ENCODE measurements at regions not wholly inside any gene's neighbourhood (a gene's known extent, or its start where the extent isn't known, plus 50 kb on each side); places are given as distances from the start of the nearest gene placed in this dataset.

DNA sequence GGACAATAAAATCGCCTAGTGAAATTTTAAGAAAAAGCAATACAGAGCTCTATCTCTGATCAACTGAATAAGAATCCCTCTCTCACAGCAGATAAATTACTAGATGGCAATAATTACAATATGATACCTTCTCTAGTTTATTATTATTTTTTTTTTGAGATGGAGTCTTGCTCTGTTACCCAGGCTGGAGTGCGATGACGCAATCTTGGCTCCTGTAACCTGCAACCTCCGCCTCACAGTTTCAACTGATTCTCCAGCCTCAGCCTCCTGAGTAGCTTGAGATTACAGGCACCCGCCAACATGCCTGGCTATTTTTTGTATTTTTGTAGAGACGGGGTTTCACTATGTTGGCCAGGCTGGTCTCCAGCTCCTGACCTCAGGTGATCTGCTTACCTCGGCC lies 129.3 kb upstream of the PTCHD4 start:
- no peak for DNase-seq (ENCODE audit: low read depth in 2 of 2)

DNA sequence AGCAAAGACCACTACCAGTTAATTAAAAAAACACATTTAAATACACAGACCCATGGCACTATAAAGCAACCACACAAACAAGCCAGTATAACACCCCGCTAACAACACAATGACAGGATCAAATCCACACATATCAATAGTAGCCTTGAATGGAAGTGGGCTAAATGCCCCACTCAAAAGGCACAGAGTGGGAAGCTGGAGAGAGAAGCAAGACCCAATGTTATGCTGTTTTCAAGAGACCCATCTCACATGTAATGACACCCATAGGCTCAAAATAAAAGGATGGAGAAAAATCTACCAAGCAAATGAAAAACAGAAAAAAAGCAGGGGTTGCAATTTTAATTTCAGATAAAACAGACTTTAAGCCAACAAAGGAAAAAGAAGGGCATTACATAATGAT lies 125.4 kb upstream of the PTCHD4 start:
- no peak for DNase-seq (ENCODE audit: low read depth in 2 of 2)

DNA sequence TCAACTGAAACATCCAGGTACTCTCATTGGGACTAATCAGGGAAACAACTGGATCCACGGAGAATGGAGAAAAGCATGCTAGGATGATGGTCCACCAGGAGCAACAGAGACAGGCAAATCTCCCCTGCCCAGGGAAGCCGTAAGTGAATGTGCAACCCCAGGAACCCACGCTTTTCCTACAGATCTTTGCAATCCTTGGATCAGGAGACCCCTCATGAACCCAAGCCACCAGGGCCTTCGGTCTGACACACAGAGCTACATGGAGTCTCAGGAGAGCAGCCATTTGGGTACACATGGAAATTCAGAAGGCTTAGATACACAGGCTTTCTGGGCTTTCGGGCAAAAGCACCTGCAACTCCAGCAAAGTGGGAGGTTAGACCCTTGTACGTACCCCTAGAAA lies 122.1 kb upstream of the PTCHD4 start:
- no peak for DNase-seq (ENCODE audit: low read depth in 2 of 2)

DNA sequence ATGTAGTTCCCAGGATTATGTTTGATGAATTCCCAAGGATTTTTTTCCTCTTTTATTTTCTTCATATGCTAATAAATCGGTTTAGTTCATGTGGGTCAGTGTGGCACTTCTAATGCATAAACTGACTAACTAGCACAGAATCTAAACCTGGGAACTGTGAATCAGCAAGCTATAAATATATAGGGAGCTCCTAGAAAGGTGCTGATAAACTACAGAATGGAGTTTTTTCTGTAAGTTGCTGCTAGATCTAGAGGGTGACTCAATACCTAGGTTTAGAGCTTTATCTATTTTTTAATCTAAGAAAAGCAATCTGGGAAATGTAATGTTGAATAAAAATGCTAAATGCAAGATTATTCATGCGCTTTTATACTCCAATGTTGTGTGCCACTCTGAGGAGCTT lies 118.8 kb upstream of the PTCHD4 start:
- DNase-seq (ENCODE audit: low read depth in 2 of 2): no peak

DNA sequence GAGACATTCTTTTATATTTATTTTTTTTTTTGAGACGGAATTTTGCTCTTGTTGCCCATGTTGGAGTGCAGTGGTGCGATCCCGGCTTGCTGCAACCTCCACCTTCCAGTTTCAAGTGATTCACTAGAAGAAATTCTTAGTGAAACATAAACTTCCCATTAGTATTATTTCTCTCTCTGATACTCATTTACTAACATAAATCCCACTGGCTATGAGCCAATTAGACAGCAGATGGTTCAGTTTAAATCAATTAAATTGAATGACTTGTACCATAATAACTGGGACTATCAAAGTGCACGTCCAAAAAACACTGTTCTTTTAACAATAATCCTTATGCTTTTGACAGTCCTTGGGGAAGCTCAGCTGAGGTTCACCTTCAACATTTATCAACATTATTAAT lies 111.2 kb upstream of the PTCHD4 start:
- DNase-seq (ENCODE audit: low read depth in 2 of 2): no peak

DNA sequence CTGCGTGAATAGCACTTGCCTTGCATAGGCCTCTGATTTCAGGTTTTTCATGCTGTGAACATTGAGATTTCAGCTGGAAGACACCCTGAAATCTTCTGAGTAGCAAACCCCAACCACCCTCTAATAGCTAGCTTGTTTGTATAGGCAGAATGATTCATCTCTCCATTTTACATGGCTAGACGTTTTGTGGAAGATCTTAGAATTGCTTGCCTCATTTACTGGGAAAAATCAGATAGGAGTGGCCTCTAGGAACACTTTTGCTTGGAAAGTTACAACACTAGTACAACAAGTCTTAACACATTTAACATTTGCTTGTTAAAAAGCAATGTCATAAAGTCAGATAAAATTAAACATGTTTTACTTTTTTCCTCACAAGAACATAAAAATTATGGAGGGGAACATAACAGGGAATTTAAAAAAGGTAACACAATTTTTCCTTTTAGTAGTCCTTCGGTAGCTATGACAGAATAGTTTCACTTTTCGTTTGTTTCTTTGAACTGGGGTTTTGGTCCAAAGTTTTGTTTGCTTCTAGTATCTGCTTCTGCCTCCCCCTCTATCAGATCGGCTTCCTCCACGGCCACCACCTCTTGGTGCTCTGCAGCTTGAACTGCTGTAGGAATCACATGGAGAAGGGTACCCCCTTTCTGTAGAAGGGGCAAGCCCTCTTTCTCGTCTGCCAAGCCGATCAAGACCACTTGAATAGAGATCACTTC lies 102.2 kb upstream of the PTCHD4 start:
- no peak for DNase-seq (ENCODE audit: low read depth in 2 of 2)

DNA sequence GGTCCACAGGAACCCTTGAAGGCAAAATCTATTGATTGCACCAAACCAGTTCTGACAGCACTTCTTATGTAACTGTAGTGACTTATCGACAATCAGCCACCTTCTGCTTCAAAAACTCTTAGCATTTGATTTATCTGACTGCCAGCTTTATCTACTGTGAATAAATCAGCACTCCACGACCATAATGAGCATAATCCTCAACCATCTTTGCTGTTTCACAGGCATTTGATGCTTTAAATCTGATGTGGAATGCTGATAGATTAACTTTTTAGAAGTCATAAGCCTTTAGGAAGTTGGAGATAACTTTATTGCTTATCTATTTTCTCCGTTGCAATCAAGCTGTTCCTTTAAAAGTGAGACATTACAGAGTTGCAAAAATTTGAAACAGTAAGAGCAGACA lies 101.5 kb upstream of the PTCHD4 start:
- no peak for DNase-seq (ENCODE audit: low read depth in 2 of 2)

DNA sequence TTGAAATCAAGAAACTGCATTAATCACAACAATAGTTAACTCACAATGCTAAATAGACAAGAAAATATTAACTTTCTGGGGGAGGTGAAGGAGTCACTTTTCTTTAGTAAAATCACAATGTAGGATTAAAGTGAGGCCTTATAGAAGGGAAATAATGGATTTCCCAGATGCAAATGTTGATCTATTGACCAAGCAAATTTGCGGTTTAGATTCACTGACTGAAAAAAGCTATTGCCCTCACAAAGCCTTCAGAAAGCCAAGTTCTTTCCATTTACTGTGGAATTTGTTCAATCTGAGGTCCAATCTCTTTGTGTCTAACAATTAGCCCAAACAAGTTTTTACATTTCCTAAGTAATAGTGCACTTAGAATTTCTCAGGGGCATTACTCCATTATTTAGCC lies 95.1 kb upstream of the PTCHD4 start:
- DNase-seq (ENCODE audit: low read depth in 2 of 2): no peak

DNA sequence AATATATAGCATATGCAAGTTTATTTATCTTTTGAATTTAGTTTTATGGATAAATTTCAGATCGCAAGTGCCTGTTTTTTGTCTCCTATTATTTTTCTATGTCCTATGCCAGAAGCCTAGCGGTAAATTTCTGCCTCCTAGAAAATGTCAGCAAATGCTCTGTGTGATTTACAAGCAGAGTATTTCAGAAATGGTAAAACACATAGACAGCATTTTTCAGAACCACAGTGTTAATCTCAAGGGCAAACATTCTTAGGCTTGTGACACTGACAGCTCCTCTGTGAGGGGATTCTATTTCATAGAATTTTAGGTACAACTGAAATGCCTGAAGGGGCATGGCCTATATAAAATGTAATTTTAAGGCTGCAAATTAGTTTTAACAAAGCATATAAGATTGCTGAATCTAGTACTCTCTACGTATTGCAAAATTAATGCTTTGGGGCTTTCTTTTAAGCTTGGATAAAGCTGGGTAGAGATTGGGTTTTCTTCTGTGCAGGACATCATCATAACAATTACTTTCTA lies 89.9 kb upstream of the PTCHD4 start:
- DNase-seq (ENCODE audit: low read depth in 2 of 2): no peak

DNA sequence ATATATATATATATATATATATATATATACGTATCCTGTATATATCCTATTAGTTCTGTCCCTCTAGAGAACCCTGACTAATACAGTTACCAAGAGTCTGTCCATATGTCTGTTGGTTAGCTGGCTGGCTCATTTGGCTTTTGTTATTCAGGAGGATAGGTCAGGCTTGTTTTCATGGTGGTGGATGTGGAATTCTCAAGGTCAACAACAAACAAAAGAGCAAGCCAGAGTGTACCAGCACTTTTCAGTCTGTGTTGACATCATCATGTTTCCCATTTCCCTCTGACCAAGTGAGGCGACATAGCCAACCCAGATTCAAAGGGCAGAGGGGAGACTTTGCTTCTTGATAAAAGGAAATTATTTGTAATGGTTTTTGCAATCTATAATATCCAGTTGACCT lies 88.5 kb upstream of the PTCHD4 start:
- no peak for DNase-seq (ENCODE audit: low read depth in 2 of 2)

DNA sequence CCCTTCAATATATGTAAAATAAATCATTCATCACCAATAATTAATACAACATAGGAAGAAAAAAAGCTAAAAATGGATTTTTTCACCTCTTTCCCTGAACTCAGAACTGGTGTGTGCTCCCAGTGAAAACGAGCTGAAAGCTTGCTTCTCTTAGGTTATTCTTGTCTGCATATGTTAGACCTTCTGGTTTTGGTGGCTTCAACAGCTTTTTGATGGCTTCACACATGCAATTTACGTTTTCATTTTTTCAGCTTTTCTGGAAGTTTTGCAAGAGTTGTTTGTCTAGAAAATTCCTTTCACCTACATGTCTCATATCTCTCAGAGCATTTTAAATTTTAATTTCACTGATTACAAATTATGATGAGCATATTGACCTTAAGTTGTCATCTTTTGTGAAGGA lies 86.9 kb upstream of the PTCHD4 start:
- DNase-seq (ENCODE audit: low read depth in 2 of 2): no peak

DNA sequence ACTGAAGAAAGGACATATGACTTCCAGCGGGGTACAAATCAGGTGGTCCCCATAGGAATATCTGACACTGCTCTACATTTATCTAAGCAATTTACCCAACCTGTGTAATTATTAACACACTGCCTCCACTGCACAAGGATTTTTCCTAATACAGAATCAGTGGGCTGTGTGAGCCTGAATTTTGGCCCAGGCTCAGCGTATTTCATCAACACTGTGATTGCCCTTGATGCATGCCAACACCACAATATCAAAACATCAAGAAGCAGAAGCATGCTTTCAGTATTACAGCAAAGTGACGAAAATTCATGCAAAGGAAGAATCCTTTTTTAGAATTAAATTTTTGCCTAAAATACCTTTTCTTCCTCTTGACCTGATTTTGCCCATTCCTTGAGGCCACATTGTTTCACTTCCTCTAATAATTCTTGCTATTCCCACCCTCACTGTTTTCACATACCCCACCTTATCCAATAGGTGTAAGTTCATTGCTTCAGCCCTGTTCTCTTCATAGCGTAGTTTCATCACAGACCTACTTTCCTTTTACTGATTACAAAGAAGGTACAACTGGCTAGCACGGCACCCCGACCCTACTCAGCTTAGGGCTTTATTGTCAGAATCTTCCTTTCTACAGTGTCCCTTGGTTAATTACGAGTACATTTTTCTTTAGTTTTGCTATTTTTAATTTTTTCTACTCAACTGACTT lies 83.7 kb upstream of the PTCHD4 start:
- DNase-seq (ENCODE audit: low read depth in 2 of 2): no peak

DNA sequence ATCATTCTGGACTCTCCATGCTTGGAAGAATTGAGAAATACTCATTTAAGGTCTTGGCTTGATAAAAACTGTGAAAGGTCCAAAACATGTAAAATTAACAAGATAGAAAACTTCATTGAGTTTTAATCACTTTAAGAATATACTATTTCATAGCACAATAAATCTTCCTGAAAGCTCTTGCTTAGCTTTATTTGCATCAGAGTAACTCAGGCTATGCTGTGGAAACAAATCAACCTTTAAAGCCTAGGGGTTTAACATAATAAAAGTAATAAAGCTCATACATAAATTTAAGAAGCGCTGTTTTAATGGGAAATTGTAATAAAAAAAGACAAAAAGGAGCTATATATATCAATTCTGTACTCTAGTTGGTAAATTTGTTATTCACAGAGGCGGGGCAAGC lies 77.2 kb upstream of the PTCHD4 start:
- DNase-seq (ENCODE audit: low read depth in 2 of 2): no peak

DNA sequence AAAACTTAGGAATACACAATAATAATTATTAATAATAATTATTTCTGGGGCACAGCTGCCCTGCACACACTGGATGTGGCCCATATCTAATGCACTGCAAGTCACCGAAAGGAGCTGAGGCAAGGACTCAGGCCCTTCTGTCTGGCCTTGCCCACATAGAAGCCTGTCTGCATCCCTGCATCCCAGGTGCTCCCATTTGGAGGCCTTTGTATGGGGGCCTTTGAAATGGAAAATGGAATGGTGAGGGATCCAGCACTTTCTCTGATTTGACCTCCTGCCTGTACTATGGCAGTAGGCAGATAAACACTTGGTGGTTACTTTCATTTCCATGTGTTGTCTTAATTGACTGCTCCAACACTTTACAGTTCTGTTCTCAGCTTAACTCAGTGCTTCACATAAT lies 75.7 kb upstream of the PTCHD4 start:
- DNase-seq (ENCODE audit: low read depth in 2 of 2): no peak

DNA sequence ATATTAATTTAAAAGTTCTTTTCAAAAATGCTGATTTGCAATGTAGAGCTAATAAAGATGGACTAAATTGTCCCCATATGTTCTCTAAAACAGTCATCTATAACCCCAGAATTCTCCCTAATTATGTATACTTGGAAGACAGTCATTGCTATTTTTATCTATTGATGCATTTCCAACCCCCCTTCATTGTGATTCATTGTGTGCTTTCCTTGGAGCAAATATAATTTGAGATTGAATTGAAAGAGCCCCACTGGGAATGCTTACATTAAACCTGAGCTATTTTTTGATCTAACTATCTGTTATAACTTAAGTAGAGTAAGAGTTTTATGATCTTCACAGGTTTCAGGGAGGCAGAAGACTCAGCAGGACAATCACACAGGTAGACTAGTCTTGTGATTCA lies 73.7 kb upstream of the PTCHD4 start:
- DNase-seq (ENCODE audit: low read depth in 2 of 2): peak in 1 of 2 experiments; percentile 0

DNA sequence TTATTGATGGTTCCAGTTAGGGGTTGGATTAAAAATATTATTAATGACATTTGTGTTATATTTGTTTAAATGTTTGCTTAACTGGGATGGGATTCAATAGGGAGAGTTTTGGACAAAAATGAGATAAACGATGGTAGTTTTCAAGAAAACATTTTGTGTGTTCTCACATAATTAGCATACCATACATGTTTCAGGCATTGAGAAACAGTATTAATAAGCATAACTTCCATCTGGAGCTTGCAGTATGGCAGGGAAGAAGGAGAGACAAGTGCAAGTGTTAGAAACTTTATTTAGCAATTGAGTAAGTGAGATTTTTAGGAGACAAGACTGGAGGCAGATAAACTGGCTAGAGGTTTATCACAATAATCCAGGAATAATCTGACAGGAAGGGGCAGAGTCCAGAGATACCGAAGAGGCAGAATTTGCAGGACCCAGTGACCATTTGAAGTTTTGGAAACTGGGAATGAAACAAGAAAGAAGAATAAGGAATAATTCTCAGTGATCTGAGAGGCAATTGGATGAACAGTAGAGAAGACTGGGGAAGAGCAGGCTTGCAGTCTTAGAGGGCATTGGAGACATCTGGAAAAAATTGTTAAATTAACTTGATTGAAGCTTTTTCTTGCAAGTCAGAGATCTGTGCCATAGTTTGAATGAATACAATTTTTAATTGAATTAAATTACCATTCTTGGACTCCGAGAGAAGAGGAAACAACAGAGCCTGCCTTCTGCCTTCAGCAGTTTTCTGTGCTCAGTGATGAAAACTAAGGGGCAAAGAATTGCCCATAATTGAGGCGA lies 73.0 kb upstream of the PTCHD4 start:
- DNase-seq (ENCODE audit: low read depth in 2 of 2): no peak

DNA sequence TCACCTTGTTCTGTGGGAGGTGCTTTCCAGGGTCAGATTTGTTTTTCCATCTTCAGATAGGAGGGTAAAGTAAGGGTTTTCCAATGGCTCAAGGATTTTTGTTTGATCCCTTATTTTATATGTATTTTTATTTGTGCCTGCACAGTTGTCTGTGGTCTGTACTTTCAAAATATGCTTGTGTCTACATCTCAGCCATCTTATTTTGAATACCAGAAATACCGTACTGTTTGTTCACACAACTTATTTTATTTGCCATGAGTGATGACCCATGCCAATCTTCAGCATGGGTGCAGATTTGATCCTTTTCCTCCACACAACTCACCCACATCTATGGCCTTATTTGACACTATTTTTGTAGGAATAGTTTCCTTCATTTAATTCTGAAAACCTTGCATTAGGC lies 72.2 kb upstream of the PTCHD4 start:
- DNase-seq (ENCODE audit: low read depth in 2 of 2): no peak

DNA sequence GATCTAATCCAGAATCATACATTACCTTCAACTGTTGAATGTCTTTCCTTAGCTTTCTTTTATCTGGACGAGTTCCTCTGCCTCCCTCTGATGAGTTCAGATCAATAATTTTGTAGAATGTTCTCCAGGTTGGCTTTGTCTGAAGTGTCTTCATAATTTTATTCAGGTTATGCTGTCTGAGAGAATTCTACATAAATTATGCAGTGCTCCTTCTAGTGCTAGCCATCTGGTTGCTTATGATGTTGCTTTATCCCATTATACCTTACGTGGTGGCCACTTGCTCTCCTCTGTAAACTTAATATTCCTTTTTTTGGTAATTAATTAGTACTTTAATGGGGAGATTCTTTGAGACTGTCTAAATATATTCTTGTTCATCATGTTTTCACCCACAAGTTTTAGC lies 67.7 kb upstream of the PTCHD4 start:
- DNase-seq (ENCODE audit: low read depth in 2 of 2): no peak

DNA sequence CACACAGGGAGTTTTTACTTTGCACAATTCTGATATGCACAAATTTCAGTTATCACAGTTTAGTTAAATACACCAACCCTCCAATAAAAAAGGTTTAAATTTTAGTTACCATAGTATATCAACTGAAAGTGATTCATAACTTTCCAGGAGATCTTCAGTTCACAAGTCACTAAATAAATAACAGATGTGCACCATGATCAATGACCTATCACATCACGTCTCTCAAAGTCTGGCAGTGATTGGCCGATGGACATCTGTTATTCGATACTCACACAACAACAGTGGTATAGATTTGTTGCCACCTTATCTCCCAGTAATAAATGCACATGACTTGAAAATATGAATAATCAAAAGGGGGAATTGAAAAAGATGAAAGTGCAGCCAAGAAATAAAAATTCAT lies 66.8 kb upstream of the PTCHD4 start:
- DNase-seq (ENCODE audit: low read depth in 2 of 2): no peak

DNA sequence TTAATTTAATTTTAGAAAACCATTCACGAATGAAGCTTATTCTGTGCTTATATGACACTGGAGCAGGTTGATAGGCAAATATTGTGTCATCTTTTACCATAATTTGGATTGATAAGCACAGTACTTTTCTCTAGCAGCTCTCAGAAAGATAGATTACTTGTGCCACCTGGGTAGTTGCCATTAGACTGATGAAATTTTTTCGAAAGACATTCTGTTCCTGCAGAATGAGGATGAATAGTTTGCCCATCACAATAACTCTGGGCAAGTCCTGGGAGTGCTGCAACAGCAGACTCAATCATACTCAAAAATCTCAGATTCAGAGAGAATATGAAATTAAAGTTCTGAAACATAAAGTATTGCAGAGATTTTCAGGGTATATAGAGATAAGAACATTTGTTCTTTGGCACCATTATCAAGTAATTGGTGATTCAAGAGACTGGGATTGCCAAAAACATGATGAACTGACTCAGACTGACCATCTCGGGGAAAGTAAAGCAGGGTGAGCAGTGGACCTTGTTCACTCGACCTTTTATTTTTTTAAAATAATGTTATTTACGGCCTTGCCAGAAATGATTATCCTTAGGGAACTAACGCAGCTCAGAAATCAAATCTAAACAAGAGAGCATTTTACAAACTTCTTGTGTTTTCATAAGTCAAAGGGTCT lies 65.8 kb upstream of the PTCHD4 start:
- DNase-seq (ENCODE audit: low read depth in 2 of 2): no peak

DNA sequence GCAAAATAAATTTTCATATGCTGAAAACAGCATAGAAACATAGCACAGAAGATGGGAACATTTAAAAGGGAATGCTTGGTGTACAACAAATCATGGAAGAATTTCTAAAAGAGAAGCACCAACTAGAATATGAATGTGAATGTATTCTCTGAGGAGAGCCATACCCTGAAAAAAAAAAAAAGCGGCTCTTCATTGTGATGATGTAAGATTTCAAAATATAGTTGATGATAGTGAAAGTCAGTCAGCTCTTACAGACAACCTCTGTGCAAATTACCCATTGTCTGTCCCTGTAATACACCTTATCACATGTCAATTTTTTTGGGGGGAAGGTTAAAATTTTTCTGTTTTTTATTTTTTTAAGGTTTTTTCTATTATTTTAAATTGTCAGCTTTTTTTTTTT lies 58.6 kb upstream of the PTCHD4 start:
- no peak for DNase-seq (ENCODE audit: low read depth in 2 of 2)
